Heart left ventricle (tissue), 16 donors: ENCODE measurements at regions not wholly inside any gene's neighbourhood (a gene's known extent, or its start where the extent isn't known, plus 50 kb on each side); places are given as distances from the start of the nearest gene placed in this dataset.

Source experiments
- ATAC-seq, 4 donors: fragments of 200-7000 bp; cut with Tn5 transposase; one replicate each; pipeline ENCODE4 v1.9.1; 2020 to 2022; ENCODE audit warnings: moderate library complexity in 4 of 4, mild to moderate bottlenecking in 3 of 4, moderate number of reproducible peaks in 1 of 4
- DNase-seq, 5 donors: peaks; one replicate each; pipeline ENCODE4 v3.0.0-alpha.2; 2020
- H3K27ac ChIP-seq, 12 donors: fragments of 200-600 bp; sonication (generic) in 4 of 12; one replicate each; pipeline versions ENCODE4 v1.5.0 to v1.8.0; 2016 to 2022; ENCODE audit warnings: mild to moderate bottlenecking in 2 of 12
- H3K27me3 ChIP-seq, 9 donors: fragments of 200-600 bp; sonication (generic) in 2 of 9; one replicate each; pipeline versions ENCODE4 v1.5.1 to v1.8.0; 2016 to 2022; ENCODE audit warnings: mild to moderate bottlenecking in 3 of 9
- H3K36me3 ChIP-seq, 9 donors: fragments of 200-600 bp; sonication (generic) in 2 of 9; one replicate each; pipeline versions ENCODE4 v1.5.0 to v1.8.0; 2018 to 2022; ENCODE audit warnings: mild to moderate bottlenecking in 2 of 9
- H3K4me1 ChIP-seq, 12 donors: fragments of 200-600 bp; sonication (generic) in 4 of 12; one replicate each; pipeline versions ENCODE4 v1.5.0 to v1.8.0; 2016 to 2022; ENCODE audit warnings: mild to moderate bottlenecking in 3 of 12
- H3K4me3 ChIP-seq, 12 donors: fragments of 200-600 bp; sonication (generic) in 4 of 12; one replicate each; pipeline versions ENCODE4 v1.5.0 to v1.8.0; 2017 to 2022; ENCODE audit warnings: mild to moderate bottlenecking in 9 of 12, moderate library complexity in 4 of 12
- H3K9me3 ChIP-seq, 12 donors: fragments of 200-600 bp; sonication (generic) in 4 of 12; one replicate each; pipeline versions ENCODE4 v1.5.0 to v1.8.0; 2016 to 2022; ENCODE audit warnings: mild to moderate bottlenecking in 1 of 12
- CTCF ChIP-seq, 12 donors: fragments of 200-600 bp; sonication (generic) in 4 of 12; IDR thresholded peaks; one replicate each; pipeline versions ENCODE4 v1.5.0 to v1.8.0; 2018 to 2022; ENCODE audit warnings: antibody characterized with exemption in 12 of 12, mild to moderate bottlenecking in 5 of 12
- POLR2A ChIP-seq, 2 donors: fragments of 450-650 bp; IDR thresholded peaks; one replicate each; pipeline ENCODE4 v1.6.1; 2017; ENCODE audit warnings: antibody characterized with exemption in 2 of 2, mild to moderate bottlenecking in 2 of 2, moderate library complexity in 2 of 2
- WGBS, 4 donors: extraction: QIAGEN DNeasy Blood & Tissue Kit in 2 of 4; methylation state at CpG; one replicate each; pipeline versions ENCODE4 v1.1.5 to v1.1.7; 2013 to 2018; 5-methylcytosine and 5-hydroxymethylcytosine counted together
- intact Hi-C, 10 donors: fragments of 100-400 bp; cut with DNase I; formaldehyde crosslinking; loops; one replicate each; pipeline versions ENCODE4 v1.11.1 to v1.14.2; 2022
- donor health status: ischemic (EF 13 %, LVEDD 7.1; RV severe dilation, severe dysfunction).
- donor health status: healthy with polysubstance abuse.
- donor health status: DM: no; HTN: yes; CAD: no.
- donor health status: DM: no; HTN: no; CAD: no.
- donor health status: ischemic (EF 25% LVEDD 6.9; RV normal size, moderate dysfunction).
- donor health status: ischemic (EF 25% LVEDD 5.7; RV mildly dilated, moderate dysfunction).
- donor health status: healthy.
- donor health status: DM: yes; HTN: yes; CAD: no.
- donor health status: ischemic (EF 35%, LVEDD 5.7; RV mildly dilated, moderate dysfunction).
- donor health status: nonischemic (EF 11% LVEDD 7.7; RV severe dilation, severe dysfunction).
- donor health status: DM: yes; HTN: yes; CAD: no.
- donor health status: PGD.
- donor health status: ischemic (EF 29% LVEDD 5.4; RV normal size, mild dysfunction).
- donor health status: nonischemic (EF 23%, LVEDD 6.1; RV moderate dilation, normal function).

GRCh38 chr3:31014317-31015040, 120.0 kb upstream of the GADL1 start:
- Histone ChIP-seq H3K9me3 (peaks cover 0 to 9% (median 0%) of the 10 kb centered on the region in 12 donors), H3K36me3 (no peaks in the 10 kb centered on the region), H3K4me1 (peaks cover 0 to 10% (median 0%) of the 10 kb centered on the region in 12 donors), H3K27me3 (no peaks in the 10 kb centered on the region), H3K27ac (no peak overlapping the region), H3K4me3 (no peak overlapping the region)
- no peak for TF ChIP-seq POLR2A (IDR thresholded peaks at IDR 0.05)
- TF ChIP-seq CTCF (IDR thresholded peaks at IDR 0.05): no peak
- DNase-seq (no peak), ATAC-seq (no peak)
- 79 to 91% (median 85%) methylated on average over 8 of the region's 8 CpGs for WGBS, 4 donors
- intact Hi-C loops: loop anchor here in 4 of 10 donors (5.0 to 10.0 kb wide), 3 partner anchors 237 to 250 kb away; no protein-coding TSS in a partner anchor

GRCh38 chr3:31016196-31016595, 121.7 kb upstream of the GADL1 start:
- no peak for DNase-seq
- H3K27me3 ChIP-seq: no peaks in the 10 kb centered on the region
- WGBS, 4 donors: 75 to 83% (median 78%) methylated on average over 2 of the region's 2 CpGs
- H3K9me3 ChIP-seq: peaks cover 0 to 9% (median 0%) of the 10 kb centered on the region in 12 donors
- no peaks in the 10 kb centered on the region for H3K36me3 ChIP-seq
- intact Hi-C loops: loop anchor here in 3 of 10 donors (10.0 kb wide), 2 partner anchors 241 to 251 kb away; no protein-coding TSS in a partner anchor
- no peaks in the 10 kb centered on the region for H3K4me1 ChIP-seq
- no peak for ATAC-seq
- no peak overlapping the region for H3K27ac ChIP-seq
- no peak overlapping the region for H3K4me3 ChIP-seq
- no peak for TF ChIP-seq POLR2A (IDR thresholded peaks at IDR 0.05)
- no peak for TF ChIP-seq CTCF (IDR thresholded peaks at IDR 0.05)

GRCh38 chr3:31022716-31023115, 128.3 kb upstream of the GADL1 start:
- no peak overlapping the region for H3K4me3 ChIP-seq
- H3K27ac ChIP-seq: no peak overlapping the region
- TF ChIP-seq CTCF (IDR thresholded peaks at IDR 0.05) (no peak), POLR2A (IDR thresholded peaks at IDR 0.05) (no peak)
- H3K9me3 ChIP-seq: peaks cover 0 to 9% (median 0%) of the 10 kb centered on the region in 12 donors
- peak in 1 of 4 donors; percentile 39 for ATAC-seq
- DNase-seq: no peak
- peaks cover 0 to 7% (median 0%) of the 10 kb centered on the region in 12 donors for H3K4me1 ChIP-seq
- no peaks in the 10 kb centered on the region for H3K27me3 ChIP-seq
- intact Hi-C loops: no loop called here
- no peaks in the 10 kb centered on the region for H3K36me3 ChIP-seq

GRCh38 chr3:31025541-31025940, 131.1 kb upstream of the GADL1 start:
- peaks cover 0 to 7% (median 0%) of the 10 kb centered on the region in 12 donors for H3K4me1 ChIP-seq
- 74 to 82% (median 79%) methylated on average over 2 of the region's 2 CpGs for WGBS, 4 donors
- no peak overlapping the region for H3K4me3 ChIP-seq
- H3K27me3 ChIP-seq: no peaks in the 10 kb centered on the region
- no peak for TF ChIP-seq CTCF (IDR thresholded peaks at IDR 0.05)
- no peak for TF ChIP-seq POLR2A (IDR thresholded peaks at IDR 0.05)
- no peak for DNase-seq
- peaks cover 0 to 17% (median under 1%) of the 10 kb centered on the region in 12 donors for H3K9me3 ChIP-seq
- no peaks in the 10 kb centered on the region for H3K36me3 ChIP-seq
- no peak overlapping the region for H3K27ac ChIP-seq
- intact Hi-C loops: no loop called here
- ATAC-seq: no peak
